ENCODE measurements at regions not wholly inside any gene's neighbourhood (a gene's known extent, or its start where the extent isn't known, plus 50 kb on each side); places are given as distances from the start of the nearest gene placed in this dataset.

DNA sequence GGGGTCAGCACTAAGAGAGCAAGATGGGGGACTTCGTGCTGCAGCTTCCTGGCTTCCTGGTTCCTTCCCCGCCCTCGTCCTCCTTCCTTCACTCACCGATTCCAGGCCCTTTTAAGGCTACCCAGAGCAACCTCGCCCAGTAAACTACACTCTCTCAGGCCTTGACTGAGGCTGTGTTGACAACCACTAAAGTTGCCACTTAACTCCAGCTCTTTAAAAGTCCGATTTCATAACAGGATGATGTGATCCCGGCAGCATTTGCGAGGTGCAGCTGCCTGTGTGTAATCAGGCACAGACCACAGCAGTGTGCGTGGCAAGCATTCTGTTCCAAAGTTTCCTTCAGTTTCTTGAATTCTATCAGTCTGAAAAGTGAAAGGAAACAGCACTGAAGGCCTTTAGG, 110.6 kb downstream of the RAB11FIP2 start:
- DNase-seq (ENCODE audit: low read depth, low spot score) = no peak
- no peaks in the 10 kb centered on the region for H3K79me2 ChIP-seq (ENCODE audit: control insufficient read depth, insufficient read depth, low read length)
- H2AFZ ChIP-seq (ENCODE audit: low read depth, low read length) = no peak overlapping the region
- no peak overlapping the region for H3K4me2 ChIP-seq (ENCODE audit: insufficient read depth, low read length)
- H3K9ac ChIP-seq (replicated peaks; ENCODE audit: extremely low read depth, insufficient read depth, low read length) = no peak overlapping the region
- POLR2A ChIA-PET = no interaction called here
- H4K20me1 ChIP-seq (replicated peaks; ENCODE audit: control insufficient read depth, extremely low read depth, insufficient read depth, low read length) = no peaks in the 10 kb centered on the region
- no peaks in the 10 kb centered on the region for H3K27me3 ChIP-seq (ENCODE audit: control insufficient read depth in 2 of 2, insufficient read depth in 2 of 2, low read length in 2 of 2)
- no peaks in the 10 kb centered on the region for H3K9me3 ChIP-seq (replicated peaks; ENCODE audit: control insufficient read depth, insufficient read depth, low read length)
- intact Hi-C loops (cut with micrococcal nuclease) (no loop called here), dilution Hi-C loops (cut with MboI; ENCODE audit: extremely low pct_ligation_motif_present, low sequenced_read_pairs) (no loop called here)
- no TSS peak for BruUV-seq (replicated peaks)
- CTCF ChIA-PET = no interaction called here
- no peaks in the 10 kb centered on the region for H3K36me3 ChIP-seq (ENCODE audit: control insufficient read depth in 2 of 2, extremely low read depth in 1 of 2, insufficient read depth in 2 of 2, low read length in 2 of 2)
- no peaks in the 10 kb centered on the region for H3K4me1 ChIP-seq (ENCODE audit: control insufficient read depth, extremely low read depth, insufficient read depth, low read length)
- H3K9me1 ChIP-seq (replicated peaks; ENCODE audit: control insufficient read depth, extremely low read depth, insufficient read depth, low read length) = no peaks in the 10 kb centered on the region
- no peak for FAIRE-seq
- H3K27ac ChIP-seq (ENCODE audit: insufficient read depth, low read depth, low read length) = no peak overlapping the region
- H3K4me3 ChIP-seq (replicated peaks in 1 of 3; ENCODE audit: insufficient read depth in 1 of 3, low read depth in 1 of 3, low read length in 3 of 3) = no peak overlapping the region
- TF ChIP-seq FOS (IDR thresholded peaks at IDR 0.05; ENCODE audit: borderline replicate concordance, insufficient read depth, low read length) (no peak), EZH2 (IDR thresholded peaks at IDR 0.05; ENCODE audit: borderline replicate concordance, low read depth, low read length, severe bottlenecking) (no peak), JUN (IDR thresholded peaks at IDR 0.05; ENCODE audit: borderline replicate concordance, insufficient read depth, insufficient read length, low read depth) (no peak), MYC (IDR thresholded peaks at IDR 0.05; ENCODE audit: low read depth, low read length) (no peak), GATA2 (IDR thresholded peaks at IDR 0.05; ENCODE audit: insufficient read depth, insufficient read length, low read depth, low read length) (no peak), POLR2A (IDR thresholded peaks at IDR 0.05; ENCODE audit: low read depth, low read length) (no peak), POLR2AphosphoS5 (IDR thresholded peaks at IDR 0.05; ENCODE audit: insufficient read depth, low read depth, low read length) (no peak)
- TF ChIP-seq, protein P1, sequence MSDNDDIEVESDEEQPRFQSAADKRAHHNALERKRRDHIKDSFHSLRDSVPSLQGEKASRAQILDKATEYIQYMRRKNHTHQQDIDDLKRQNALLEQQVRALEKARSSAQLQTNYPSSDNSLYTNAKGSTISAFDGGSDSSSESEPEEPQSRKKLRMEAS (IDR thresholded peaks at IDR 0.05; ENCODE audit: insufficient read depth, insufficient read length) = no peak
- TF ChIP-seq, protein P2, sequence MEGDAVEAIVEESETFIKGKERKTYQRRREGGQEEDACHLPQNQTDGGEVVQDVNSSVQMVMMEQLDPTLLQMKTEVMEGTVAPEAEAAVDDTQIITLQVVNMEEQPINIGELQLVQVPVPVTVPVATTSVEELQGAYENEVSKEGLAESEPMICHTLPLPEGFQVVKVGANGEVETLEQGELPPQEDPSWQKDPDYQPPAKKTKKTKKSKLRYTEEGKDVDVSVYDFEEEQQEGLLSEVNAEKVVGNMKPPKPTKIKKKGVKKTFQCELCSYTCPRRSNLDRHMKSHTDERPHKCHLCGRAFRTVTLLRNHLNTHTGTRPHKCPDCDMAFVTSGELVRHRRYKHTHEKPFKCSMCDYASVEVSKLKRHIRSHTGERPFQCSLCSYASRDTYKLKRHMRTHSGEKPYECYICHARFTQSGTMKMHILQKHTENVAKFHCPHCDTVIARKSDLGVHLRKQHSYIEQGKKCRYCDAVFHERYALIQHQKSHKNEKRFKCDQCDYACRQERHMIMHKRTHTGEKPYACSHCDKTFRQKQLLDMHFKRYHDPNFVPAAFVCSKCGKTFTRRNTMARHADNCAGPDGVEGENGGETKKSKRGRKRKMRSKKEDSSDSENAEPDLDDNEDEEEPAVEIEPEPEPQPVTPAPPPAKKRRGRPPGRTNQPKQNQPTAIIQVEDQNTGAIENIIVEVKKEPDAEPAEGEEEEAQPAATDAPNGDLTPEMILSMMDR (IDR thresholded peaks at IDR 0.05; ENCODE audit: extremely low read depth in 1 of 2, insufficient read depth in 1 of 2, low read depth in 1 of 2, low read length in 2 of 2) = no peak

Data from endothelial cell of umbilical vein (primary cell).